ENCODE measurements at regions not wholly inside any gene's neighbourhood (a gene's known extent, or its start where the extent isn't known, plus 50 kb on each side); places are given as distances from the start of the nearest gene placed in this dataset.

DNA sequence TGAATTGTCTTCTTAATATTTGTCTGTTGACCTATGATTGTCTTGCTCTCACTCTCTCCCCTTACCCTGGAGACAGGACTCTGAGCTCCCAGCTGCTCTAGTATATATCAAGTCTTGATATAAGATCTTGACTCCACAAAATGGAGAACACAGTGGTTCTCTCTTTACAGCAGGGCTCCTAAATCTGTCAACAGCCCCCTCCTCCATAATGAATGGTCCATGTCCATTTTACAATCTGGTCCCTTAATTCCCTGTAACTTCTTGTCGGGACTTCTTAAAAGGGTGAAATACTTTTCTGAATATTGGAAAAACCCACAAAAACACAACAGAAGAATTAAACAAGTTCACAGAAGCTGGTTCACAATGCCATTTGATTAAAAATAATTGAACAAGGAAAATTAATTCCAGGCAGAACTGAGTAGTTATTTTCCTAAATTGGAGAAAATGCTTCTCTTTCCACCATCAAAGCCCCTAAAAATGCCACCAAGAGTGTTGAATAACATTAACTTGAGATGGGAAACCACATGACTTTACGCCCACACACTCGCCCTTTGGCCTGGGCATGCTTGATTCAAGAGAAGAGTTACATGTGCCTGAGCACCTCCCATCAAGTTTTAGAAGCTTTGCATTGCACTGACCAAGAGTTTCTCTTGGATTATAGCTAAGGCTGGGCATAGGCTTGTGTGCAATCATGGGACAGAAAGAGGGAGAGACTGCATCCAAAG is 109.8 kb downstream of the TOMM20 start:
- no peak overlapping the region for H3K27ac Mint-ChIP-seq (ENCODE audit: unreplicated experiment)
- peaks cover 5% of the 10 kb centered on the region for H3K27me3 Mint-ChIP-seq (ENCODE audit: unreplicated experiment)
- no peak for DNase-seq
- H3K4me3 Mint-ChIP-seq (ENCODE audit: unreplicated experiment), result no peak overlapping the region
- peaks cover 27% of the 10 kb centered on the region for H3K4me1 Mint-ChIP-seq (ENCODE audit: low read depth, unreplicated experiment)
- no peak for TF ChIP-seq CTCF (IDR thresholded peaks at IDR 0.05; ENCODE audit: partially characterized antibody, unreplicated experiment)
- no peaks in the 10 kb centered on the region for H3K9me3 Mint-ChIP-seq (ENCODE audit: unreplicated experiment)
- H3K36me3 Mint-ChIP-seq (ENCODE audit: unreplicated experiment), result no peaks in the 10 kb centered on the region

DNA sequence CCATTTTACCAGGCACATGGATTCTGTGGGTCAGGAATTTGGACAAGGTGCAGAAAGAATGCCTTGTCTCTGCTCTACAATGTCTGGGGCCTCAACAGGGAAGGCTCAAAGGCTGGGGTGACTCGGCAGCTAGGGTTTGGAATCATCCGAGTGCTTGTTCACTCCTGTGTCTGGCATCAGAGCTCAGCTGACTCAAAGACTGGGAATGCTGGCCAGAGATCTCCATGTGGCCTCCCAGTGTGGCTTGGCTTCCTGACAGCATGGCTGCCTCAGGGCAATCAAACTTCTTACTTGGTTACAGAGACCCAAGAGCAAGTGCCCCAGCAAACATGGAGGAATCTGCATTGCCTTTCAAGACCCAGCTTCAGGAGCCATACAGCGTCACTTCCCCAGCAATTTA is 110.5 kb downstream of the TOMM20 start:
- H3K36me3 Mint-ChIP-seq (ENCODE audit: unreplicated experiment), result no peaks in the 10 kb centered on the region
- peaks cover 5% of the 10 kb centered on the region for H3K27me3 Mint-ChIP-seq (ENCODE audit: unreplicated experiment)
- no peak overlapping the region for H3K4me3 Mint-ChIP-seq (ENCODE audit: unreplicated experiment)
- TF ChIP-seq CTCF (IDR thresholded peaks at IDR 0.05; ENCODE audit: partially characterized antibody, unreplicated experiment), result no peak
- no peak for DNase-seq
- peaks cover 25% of the 10 kb centered on the region for H3K4me1 Mint-ChIP-seq (ENCODE audit: low read depth, unreplicated experiment)
- H3K9me3 Mint-ChIP-seq (ENCODE audit: unreplicated experiment), result peaks cover under 1% of the 10 kb centered on the region
- no peak overlapping the region for H3K27ac Mint-ChIP-seq (ENCODE audit: unreplicated experiment)

GRCh38 chr1:235017719-235018118 is 110.9 kb downstream of the TOMM20 start:
- Mint-ChIP-seq H3K27ac (ENCODE audit: unreplicated experiment) (no peak overlapping the region), H3K4me1 (ENCODE audit: low read depth, unreplicated experiment) (peaks cover 24% of the 10 kb centered on the region), H3K36me3 (ENCODE audit: unreplicated experiment) (no peaks in the 10 kb centered on the region)

GRCh38 chr1:235017191-235017590 is 111.4 kb downstream of the TOMM20 start:
- Mint-ChIP-seq H3K36me3 (ENCODE audit: unreplicated experiment) (no peaks in the 10 kb centered on the region), H3K27me3 (ENCODE audit: unreplicated experiment) (peaks cover 7% of the 10 kb centered on the region), H3K27ac (ENCODE audit: unreplicated experiment) (no peak overlapping the region), H3K9me3 (ENCODE audit: unreplicated experiment) (peaks cover 3% of the 10 kb centered on the region), H3K4me1 (ENCODE audit: low read depth, unreplicated experiment) (peaks cover 19% of the 10 kb centered on the region), H3K4me3 (ENCODE audit: unreplicated experiment) (no peak overlapping the region)
- no peak for TF ChIP-seq CTCF (IDR thresholded peaks at IDR 0.05; ENCODE audit: partially characterized antibody, unreplicated experiment)
- DNase-seq, result no peak

More at GRCh38 chr1:235017719-235018118, 110.9 kb downstream of the TOMM20 start:
- Mint-ChIP-seq H3K27me3 (ENCODE audit: unreplicated experiment) (peaks cover 7% of the 10 kb centered on the region), H3K9me3 (ENCODE audit: unreplicated experiment) (peaks cover 3% of the 10 kb centered on the region), H3K4me3 (ENCODE audit: unreplicated experiment) (no peak overlapping the region)
- DNase-seq, result no peak
- TF ChIP-seq CTCF (IDR thresholded peaks at IDR 0.05; ENCODE audit: partially characterized antibody, unreplicated experiment), result no peak

- TF ChIP-seq CTCF (IDR thresholded peaks at IDR 0.05; ENCODE audit: partially characterized antibody, unreplicated experiment), result no peak
Measured at GRCh38 chr1:235015291-235015985, 113.2 kb downstream of the TOMM20 start.

More at GRCh38 chr1:235015291-235015985, 113.2 kb downstream of the TOMM20 start:
- Mint-ChIP-seq H3K9me3 (ENCODE audit: unreplicated experiment) (peaks cover 8% of the 10 kb centered on the region), H3K4me3 (ENCODE audit: unreplicated experiment) (peak overlapping the region; percentile 63), H3K36me3 (ENCODE audit: unreplicated experiment) (peaks cover 5% of the 10 kb centered on the region), H3K27ac (ENCODE audit: unreplicated experiment) (no peak overlapping the region), H3K4me1 (ENCODE audit: low read depth, unreplicated experiment) (peaks cover 27% of the 10 kb centered on the region), H3K27me3 (ENCODE audit: unreplicated experiment) (peaks cover 12% of the 10 kb centered on the region)
- no peak for DNase-seq
